HG03159 (cell line): ENCODE measurements at regions not wholly inside any gene's neighbourhood (a gene's known extent, or its start where the extent isn't known, plus 50 kb on each side); places are given as distances from the start of the nearest gene placed in this dataset.
"Not testable (repeated sequence)": the region's sequence is repeated elsewhere in the genome, so short reads cannot be mapped to it uniquely, and the experiment has no call there.

ENCODE experiments used
- ATAC-seq: cut with Tn5 transposase; IDR thresholded peaks from one replicate; pipeline ENCODE4 v1.9.1; 2021; ENCODE audit warnings: mild to moderate bottlenecking, moderate library complexity; ENCODE audit not compliant: unreplicated experiment

- ATAC-seq = no peak
Measured at GRCh38 chr3:74426571-74426970, 187.9 kb downstream of the CNTN3 start.

GRCh38 chr3:74423867-74424266 is 190.6 kb downstream of the CNTN3 start:
- no peak for ATAC-seq

- ATAC-seq = no peak
Measured at GRCh38 chr3:74420538-74421124, 193.8 kb downstream of the CNTN3 start.

- no peak for ATAC-seq
Measured at GRCh38 chr3:74415731-74416130, 198.7 kb downstream of the CNTN3 start.

GRCh38 chr3:74413547-74414241 is 200.8 kb downstream of the CNTN3 start:
- no peak for ATAC-seq

GRCh38 chr3:74410276-74410941 is 204.1 kb downstream of the CNTN3 start:
- ATAC-seq = no peak

- ATAC-seq = no peak
Measured at GRCh38 chr3:74409066-74409465, 205.4 kb downstream of the CNTN3 start.

GRCh38 chr3:74403307-74403706 is 211.2 kb downstream of the CNTN3 start:
- no peak for ATAC-seq

GRCh38 chr3:74402821-74403220 is 211.6 kb downstream of the CNTN3 start:
- ATAC-seq = no peak

GRCh38 chr3:74393426-74393825 is 221.0 kb downstream of the CNTN3 start:
- no peak for ATAC-seq

GRCh38 chr3:74390121-74390877 is 224.2 kb downstream of the CNTN3 start:
- ATAC-seq = no peak

GRCh38 chr3:74387111-74387735 is 227.2 kb downstream of the CNTN3 start:
- no peak for ATAC-seq

GRCh38 chr3:74384159-74384558 is 230.3 kb downstream of the CNTN3 start:
- ATAC-seq = no peak

GRCh38 chr3:74377669-74378068 is 236.8 kb downstream of the CNTN3 start:
- ATAC-seq = no peak

- not testable (repeated sequence) for ATAC-seq
Measured at GRCh38 chr3:74376323-74376722, 238.1 kb downstream of the CNTN3 start.

GRCh38 chr3:74375653-74376052 is 238.8 kb downstream of the CNTN3 start:
- ATAC-seq = no peak

- ATAC-seq = no peak
Measured at GRCh38 chr3:74372743-74373142, 241.7 kb downstream of the CNTN3 start.

- no peak for ATAC-seq
Measured at GRCh38 chr3:74370342-74370741, 244.1 kb downstream of the CNTN3 start.

- no peak for ATAC-seq
Measured at GRCh38 chr3:74366331-74366730, 248.1 kb downstream of the CNTN3 start.

- ATAC-seq = no peak
Measured at GRCh38 chr3:74363346-74363745, 251.1 kb downstream of the CNTN3 start.

- no peak for ATAC-seq
Measured at GRCh38 chr3:74360406-74360805, 254.1 kb downstream of the CNTN3 start.
